ENCODE measurements at regions not wholly inside any gene's neighbourhood (a gene's known extent, or its start where the extent isn't known, plus 50 kb on each side); places are given as distances from the start of the nearest gene placed in this dataset.

DNA sequence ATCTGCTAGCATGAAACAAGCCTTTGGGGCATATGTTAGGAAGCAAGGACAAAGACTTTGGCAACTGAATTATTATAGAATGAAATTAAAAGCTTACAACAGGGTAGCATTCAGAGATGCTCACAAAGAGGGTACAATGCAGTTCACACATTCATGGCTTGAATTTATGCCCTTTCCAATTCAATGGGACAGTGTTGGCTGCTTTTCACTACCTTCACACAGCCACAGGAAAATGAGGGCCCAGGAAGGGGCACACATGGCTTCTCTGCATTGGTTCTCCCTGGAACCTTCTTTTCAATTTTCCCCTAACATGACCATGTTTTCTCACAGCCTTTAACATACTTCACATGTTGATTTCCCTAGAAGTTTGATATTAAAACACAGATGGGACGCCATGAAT, 978.1 kb downstream of the TMEM182 start:
- TF ChIP-seq CEBPB (IDR thresholded peaks at IDR 0.05) (no peak), CREB1 (IDR thresholded peaks at IDR 0.05; ENCODE audit: low read depth) (no peak), NFIC (IDR thresholded peaks at IDR 0.05) (no peak)
- TF ChIP-seq, protein P1, sequence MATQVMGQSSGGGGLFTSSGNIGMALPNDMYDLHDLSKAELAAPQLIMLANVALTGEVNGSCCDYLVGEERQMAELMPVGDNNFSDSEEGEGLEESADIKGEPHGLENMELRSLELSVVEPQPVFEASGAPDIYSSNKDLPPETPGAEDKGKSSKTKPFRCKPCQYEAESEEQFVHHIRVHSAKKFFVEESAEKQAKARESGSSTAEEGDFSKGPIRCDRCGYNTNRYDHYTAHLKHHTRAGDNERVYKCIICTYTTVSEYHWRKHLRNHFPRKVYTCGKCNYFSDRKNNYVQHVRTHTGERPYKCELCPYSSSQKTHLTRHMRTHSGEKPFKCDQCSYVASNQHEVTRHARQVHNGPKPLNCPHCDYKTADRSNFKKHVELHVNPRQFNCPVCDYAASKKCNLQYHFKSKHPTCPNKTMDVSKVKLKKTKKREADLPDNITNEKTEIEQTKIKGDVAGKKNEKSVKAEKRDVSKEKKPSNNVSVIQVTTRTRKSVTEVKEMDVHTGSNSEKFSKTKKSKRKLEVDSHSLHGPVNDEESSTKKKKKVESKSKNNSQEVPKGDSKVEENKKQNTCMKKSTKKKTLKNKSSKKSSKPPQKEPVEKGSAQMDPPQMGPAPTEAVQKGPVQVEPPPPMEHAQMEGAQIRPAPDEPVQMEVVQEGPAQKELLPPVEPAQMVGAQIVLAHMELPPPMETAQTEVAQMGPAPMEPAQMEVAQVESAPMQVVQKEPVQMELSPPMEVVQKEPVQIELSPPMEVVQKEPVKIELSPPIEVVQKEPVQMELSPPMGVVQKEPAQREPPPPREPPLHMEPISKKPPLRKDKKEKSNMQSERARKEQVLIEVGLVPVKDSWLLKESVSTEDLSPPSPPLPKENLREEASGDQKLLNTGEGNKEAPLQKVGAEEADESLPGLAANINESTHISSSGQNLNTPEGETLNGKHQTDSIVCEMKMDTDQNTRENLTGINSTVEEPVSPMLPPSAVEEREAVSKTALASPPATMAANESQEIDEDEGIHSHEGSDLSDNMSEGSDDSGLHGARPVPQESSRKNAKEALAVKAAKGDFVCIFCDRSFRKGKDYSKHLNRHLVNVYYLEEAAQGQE (IDR thresholded peaks at IDR 0.05; ENCODE audit: low read depth): no peak
